NB4 (cell line): ENCODE measurements at regions not wholly inside any gene's neighbourhood (a gene's known extent, or its start where the extent isn't known, plus 50 kb on each side); places are given as distances from the start of the nearest gene placed in this dataset.

Experiments used
- POLR2A ChIP-seq: IDR thresholded peaks from 2 replicates; pipeline ENCODE4 v1.6.1; 2011; ENCODE audit warnings: mild to moderate bottlenecking; ENCODE audit not compliant: insufficient read length; ENCODE audit errors: extremely low read depth
- TF ChIP-seq, protein P1 (sequence below): IDR thresholded peaks from one replicate; pipeline ENCODE4 v1.5.1; 2012; ENCODE audit warnings: low read depth, low read length
- TF ChIP-seq, protein P2 (sequence below): IDR thresholded peaks from 2 replicates; pipeline ENCODE4 v1.6.1; 2011; ENCODE audit warnings: low read depth, low read length

DNA sequence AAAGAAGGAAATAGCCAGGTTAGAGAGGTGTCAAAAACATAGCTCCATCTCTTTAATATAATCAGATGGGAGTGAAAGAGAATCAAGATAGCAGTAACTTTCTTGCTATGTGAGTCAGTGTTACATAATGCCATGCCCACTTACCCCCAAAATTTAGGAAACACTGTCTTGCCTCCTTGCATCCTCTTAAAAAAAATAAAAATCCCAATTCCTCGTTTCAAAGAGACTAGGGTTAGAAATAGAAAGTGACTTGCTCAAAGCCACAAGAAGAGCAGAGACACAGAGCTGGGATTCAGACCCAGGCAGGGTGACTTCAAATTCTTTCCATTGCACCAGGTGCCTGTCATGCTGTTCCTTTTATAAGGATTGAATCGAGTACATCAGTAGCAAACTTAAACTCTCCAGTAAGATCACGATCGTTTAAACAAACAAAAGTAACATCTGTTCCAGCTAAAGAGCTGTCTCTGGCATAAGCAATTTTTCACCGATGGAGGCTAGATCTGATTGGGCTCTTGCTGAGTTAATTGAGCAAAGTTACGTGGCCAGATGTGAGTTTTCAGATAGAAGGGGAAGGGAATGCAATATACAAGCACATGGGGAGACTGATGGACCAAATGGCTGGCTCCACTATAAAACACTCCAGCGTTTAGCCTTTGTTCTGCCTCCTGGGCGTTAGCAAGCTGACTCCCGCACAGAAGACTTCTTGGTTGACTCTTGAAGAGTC lies 176.9 kb downstream of the PALM2AKAP2 start:
- TF ChIP-seq, protein P1, sequence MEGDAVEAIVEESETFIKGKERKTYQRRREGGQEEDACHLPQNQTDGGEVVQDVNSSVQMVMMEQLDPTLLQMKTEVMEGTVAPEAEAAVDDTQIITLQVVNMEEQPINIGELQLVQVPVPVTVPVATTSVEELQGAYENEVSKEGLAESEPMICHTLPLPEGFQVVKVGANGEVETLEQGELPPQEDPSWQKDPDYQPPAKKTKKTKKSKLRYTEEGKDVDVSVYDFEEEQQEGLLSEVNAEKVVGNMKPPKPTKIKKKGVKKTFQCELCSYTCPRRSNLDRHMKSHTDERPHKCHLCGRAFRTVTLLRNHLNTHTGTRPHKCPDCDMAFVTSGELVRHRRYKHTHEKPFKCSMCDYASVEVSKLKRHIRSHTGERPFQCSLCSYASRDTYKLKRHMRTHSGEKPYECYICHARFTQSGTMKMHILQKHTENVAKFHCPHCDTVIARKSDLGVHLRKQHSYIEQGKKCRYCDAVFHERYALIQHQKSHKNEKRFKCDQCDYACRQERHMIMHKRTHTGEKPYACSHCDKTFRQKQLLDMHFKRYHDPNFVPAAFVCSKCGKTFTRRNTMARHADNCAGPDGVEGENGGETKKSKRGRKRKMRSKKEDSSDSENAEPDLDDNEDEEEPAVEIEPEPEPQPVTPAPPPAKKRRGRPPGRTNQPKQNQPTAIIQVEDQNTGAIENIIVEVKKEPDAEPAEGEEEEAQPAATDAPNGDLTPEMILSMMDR, result no peak
- TF ChIP-seq, protein P2, sequence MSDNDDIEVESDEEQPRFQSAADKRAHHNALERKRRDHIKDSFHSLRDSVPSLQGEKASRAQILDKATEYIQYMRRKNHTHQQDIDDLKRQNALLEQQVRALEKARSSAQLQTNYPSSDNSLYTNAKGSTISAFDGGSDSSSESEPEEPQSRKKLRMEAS, result no peak
- TF ChIP-seq POLR2A, result no peak
